ENCODE measurements at regions not wholly inside any gene's neighbourhood (a gene's known extent, or its start where the extent isn't known, plus 50 kb on each side); places are given as distances from the start of the nearest gene placed in this dataset.

GRCh38 chr14:101122237-101123141 lies 219.0 kb upstream of the RTL1 start:
- no peak for DNase-seq (ENCODE audit: low read depth)
- TF ChIP-seq, protein P1, sequence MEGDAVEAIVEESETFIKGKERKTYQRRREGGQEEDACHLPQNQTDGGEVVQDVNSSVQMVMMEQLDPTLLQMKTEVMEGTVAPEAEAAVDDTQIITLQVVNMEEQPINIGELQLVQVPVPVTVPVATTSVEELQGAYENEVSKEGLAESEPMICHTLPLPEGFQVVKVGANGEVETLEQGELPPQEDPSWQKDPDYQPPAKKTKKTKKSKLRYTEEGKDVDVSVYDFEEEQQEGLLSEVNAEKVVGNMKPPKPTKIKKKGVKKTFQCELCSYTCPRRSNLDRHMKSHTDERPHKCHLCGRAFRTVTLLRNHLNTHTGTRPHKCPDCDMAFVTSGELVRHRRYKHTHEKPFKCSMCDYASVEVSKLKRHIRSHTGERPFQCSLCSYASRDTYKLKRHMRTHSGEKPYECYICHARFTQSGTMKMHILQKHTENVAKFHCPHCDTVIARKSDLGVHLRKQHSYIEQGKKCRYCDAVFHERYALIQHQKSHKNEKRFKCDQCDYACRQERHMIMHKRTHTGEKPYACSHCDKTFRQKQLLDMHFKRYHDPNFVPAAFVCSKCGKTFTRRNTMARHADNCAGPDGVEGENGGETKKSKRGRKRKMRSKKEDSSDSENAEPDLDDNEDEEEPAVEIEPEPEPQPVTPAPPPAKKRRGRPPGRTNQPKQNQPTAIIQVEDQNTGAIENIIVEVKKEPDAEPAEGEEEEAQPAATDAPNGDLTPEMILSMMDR (IDR thresholded peaks at IDR 0.05; ENCODE audit: insufficient read depth, low read depth, low read length, missing control alignments), result no peak

GRCh38 chr14:101123618-101124510 lies 220.3 kb upstream of the RTL1 start:
- no peak overlapping the region for H3K4me3 ChIP-seq (ENCODE audit: low read length)
- DNase-seq (ENCODE audit: low read depth), result no peak
- TF ChIP-seq, protein P1 (IDR thresholded peaks at IDR 0.05; ENCODE audit: insufficient read depth, low read depth, low read length, missing control alignments), result no peak

More at GRCh38 chr14:101122237-101123141, 219.0 kb upstream of the RTL1 start:
- H3K4me3 ChIP-seq (ENCODE audit: low read length), result no peak overlapping the region

- TF ChIP-seq, protein P1 (IDR thresholded peaks at IDR 0.05; ENCODE audit: insufficient read depth, low read depth, low read length, missing control alignments), result no peak
- no peak for DNase-seq (ENCODE audit: low read depth)
- H3K4me3 ChIP-seq (ENCODE audit: low read length), result no peak overlapping the region
Observed at GRCh38 chr14:101124815-101125214, 221.3 kb upstream of the RTL1 start.

GRCh38 chr14:101125313-101125712 lies 221.8 kb upstream of the RTL1 start:
- TF ChIP-seq, protein P1 (IDR thresholded peaks at IDR 0.05; ENCODE audit: insufficient read depth, low read depth, low read length, missing control alignments), result no peak
- DNase-seq (ENCODE audit: low read depth), result no peak
- no peak overlapping the region for H3K4me3 ChIP-seq (ENCODE audit: low read length)

DNA sequence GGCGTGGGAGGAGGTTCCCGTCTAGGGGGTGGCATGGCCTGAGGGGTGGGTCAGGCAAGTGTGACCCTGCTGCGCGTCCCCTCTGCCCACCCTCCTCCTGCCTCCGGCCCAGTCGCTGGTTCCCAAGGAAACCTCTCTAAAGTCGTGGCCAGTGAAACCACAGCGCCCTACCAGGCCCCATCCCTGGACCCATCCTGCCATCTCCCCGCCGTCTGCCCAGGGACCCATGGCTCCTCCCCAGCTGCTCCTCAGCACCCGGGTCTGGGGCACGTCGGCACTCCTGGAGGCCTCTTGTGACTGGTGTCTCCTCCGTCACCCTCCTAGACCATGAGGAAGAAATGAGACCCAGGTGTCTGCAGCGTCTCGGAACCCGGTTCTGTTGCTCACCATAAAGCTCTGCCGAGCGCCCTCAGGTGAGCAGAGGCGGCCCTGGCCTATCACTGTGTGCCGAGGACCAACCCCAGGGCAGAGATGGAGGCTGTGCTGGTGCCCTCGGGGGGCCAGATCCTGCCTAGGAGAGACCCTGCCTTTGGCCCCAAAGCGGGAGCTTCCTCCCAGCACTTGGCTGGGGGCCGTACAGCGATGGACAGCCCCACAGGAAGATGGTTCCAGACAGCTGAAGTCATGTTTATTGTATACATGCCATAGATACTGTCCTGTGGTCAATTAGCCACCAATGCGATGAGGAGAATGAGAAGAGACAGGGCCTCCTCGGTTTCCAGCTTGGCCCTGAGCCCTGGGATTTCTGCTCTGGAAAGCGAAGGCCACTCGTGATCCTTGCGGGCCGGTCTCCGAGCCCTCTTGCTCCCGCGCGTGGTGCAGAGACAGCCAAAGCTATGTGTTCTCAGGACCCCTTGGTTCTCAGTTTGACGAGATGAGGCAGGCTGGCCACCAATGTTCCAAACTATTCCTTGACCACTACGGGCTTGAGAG lies 222.5 kb upstream of the RTL1 start:
- no peak overlapping the region for H3K4me3 ChIP-seq (ENCODE audit: low read length)
- DNase-seq (ENCODE audit: low read depth), result no peak
- TF ChIP-seq, protein P1 (IDR thresholded peaks at IDR 0.05; ENCODE audit: insufficient read depth, low read depth, low read length, missing control alignments), result no peak

- TF ChIP-seq, protein P1 (IDR thresholded peaks at IDR 0.05; ENCODE audit: insufficient read depth, low read depth, low read length, missing control alignments), result no peak
- DNase-seq (ENCODE audit: low read depth), result no peak
- H3K4me3 ChIP-seq (ENCODE audit: low read length), result no peak overlapping the region
Observed at GRCh38 chr14:101126731-101127130, 223.2 kb upstream of the RTL1 start.

Data from epithelial cell of esophagus (primary cell).